Activated CD8-positive, alpha-beta memory T cell treated with anti-CD3 and anti-CD28 coated beads for 24 hours (primary cell): ENCODE measurements at regions not wholly inside any gene's neighbourhood (a gene's known extent, or its start where the extent isn't known, plus 50 kb on each side); places are given as distances from the start of the nearest gene placed in this dataset.
"Not testable (repeated sequence)": the region's sequence is repeated elsewhere in the genome, so short reads cannot be mapped to it uniquely, and the experiment has no call there.

ENCODE experiments used
- DNase-seq: peaks from one replicate; pipeline ENCODE4 v3.0.0-alpha.2; 2020

DNA sequence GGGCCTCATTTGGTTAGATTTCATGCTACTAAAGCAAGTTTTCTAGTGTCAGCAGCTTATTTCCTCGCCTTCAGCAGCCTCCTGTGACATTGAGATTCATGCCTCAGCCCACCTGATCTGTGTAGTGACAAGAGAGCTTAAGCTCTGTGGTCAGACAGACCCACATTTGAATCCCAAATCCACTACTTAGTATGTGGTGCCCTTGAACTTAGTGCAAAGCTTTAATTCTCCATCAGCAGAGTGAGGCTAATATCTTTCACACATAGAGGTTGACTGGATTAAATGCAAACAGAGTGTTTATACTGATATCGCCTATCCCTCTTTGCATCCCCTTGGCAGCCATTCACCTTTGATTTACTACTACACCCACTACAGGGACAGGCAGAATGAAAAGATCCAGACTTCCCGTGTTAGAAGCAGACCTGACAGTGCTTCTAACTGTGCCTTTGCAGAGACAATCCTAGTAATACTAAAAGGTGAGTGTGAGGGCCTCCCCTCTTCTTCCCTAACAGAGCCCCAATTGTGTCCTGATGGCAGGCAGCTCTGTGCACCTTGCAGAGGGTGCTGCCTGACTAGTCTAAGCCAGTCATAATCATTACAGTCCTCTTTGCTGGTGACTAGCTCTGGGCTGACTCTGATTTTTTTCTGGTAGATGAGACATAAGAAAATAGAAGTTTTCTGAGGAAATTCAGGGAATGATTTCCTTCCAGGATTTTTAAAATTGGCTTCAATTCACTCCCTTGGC, 264.0 kb downstream of the CTH start:
- DNase-seq: no peak

GRCh38 chr1:70675737-70676156, 264.7 kb downstream of the CTH start:
- DNase-seq: no peak

DNA sequence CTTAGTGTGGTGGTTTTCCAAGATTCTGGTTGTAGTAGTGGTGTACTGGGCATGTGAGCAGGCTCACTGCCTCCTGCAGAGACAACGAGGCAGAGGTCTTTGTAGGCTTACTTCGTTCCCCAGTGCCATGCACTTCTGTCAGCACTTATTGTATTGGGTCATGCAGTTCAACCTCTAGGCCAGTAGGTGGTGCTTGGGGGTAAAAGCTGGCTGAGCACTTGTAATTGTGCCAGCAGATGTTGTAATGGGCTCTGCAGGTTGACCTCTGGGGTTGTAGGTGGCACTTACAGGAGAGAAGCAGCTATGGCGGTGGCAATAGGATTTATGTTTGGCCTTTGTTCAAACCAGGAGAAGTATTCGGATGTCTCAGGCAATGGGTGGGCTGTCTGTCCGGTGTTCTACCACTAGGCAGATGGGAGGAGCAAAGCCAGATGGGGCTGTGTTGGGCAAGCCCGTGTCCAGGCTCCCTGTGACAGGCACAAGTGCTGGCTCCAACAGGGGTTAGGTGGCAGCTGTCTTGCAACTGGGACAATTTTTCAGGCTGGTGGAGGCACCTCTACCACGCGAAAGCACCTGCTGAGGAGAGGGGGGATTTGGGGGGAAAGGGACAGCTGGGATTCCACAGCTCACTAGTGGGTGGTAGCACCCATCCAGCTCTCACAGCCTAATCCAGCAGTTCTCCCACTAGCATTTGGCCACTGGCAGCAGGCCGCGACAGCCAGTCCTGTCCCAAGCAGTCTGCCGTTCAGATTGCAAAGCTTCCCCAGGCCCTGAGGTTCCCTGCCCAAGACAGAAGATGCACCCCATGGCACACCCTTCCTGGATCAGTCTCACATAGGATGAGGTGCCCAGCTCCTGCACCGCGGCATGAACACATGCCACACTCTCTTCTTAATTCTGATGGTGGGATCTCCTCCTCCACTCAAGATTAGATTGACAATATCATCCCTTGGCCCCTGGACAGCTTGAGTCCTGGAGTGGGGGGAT, 274.5 kb downstream of the CTH start:
- peak; percentile 65 for DNase-seq

- DNase-seq: no peak
Measured at GRCh38 chr1:70688580-70688979, 277.5 kb downstream of the CTH start.

- DNase-seq: no peak
Measured at GRCh38 chr1:70706381-70707037, 295.4 kb downstream of the CTH start.

GRCh38 chr1:70707214-70707613, 296.1 kb downstream of the CTH start:
- no peak for DNase-seq

DNA sequence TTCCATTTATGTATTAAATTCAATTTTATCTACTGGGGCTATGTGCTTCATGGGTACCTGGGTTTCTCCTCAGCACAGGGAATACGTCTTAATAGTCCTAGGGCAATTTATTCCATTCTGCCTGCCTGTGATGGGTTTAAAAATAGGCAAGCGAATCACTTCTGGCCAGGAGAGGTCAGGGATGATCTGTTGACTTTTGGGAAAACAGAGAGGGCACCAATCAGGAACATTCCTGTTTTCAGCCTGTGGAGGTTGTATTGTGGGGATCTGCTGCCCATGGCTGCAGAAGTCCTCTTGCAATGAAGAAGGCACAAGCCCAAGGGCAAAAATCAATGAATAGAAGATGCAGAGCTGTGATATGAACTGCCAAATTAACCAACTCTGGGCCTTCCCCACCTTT, 303.1 kb downstream of the CTH start:
- DNase-seq: no peak

- no peak for DNase-seq
Measured at GRCh38 chr1:70717211-70717610, 306.1 kb downstream of the CTH start.

DNA sequence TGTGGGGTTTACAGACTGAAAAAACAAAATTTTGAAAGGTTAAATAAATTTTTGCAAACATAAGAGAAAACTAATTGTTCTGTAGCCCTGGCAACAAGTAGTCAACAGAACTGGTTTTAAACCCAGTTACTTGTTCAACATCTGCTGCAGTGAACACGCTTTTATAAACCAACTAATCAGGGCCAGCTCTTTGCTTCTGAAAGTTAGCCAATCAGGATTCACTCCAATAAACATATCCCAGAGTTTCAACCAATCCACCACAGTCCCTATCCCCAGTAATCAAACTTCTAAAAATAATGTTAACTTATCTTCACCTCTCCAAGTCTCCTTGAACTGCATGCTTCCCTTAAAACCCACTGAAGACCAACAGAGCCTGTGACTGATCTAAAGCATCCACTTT, 306.6 kb downstream of the CTH start:
- no peak for DNase-seq

DNA sequence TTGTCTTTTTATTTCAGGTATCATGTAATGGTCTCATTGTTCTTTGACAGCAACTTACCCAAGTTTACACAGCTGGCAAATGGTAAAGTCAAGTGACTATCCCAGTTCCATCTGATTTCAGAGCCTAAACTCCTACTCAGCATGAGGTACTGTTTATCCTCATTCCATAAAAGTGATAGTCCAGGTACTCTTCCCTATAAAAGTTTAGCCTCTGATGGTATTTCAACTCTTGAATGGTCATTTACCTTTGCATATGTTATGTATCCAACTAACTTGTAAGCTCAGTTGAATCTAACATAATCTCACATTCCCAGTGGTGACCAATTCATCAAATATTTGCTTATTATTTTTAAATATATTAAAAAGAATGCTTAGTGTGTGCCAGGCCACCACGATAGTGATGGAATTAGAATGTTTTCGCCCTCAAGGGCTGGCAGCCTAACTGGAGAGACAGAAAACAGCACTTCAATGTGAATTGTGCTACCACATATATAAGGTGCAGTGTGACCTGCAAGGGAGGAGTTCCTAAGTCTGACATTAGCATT, 307.1 kb downstream of the CTH start:
- DNase-seq: no peak

- DNase-seq: no peak
Measured at GRCh38 chr1:70719154-70719553, 308.1 kb downstream of the CTH start.

DNA sequence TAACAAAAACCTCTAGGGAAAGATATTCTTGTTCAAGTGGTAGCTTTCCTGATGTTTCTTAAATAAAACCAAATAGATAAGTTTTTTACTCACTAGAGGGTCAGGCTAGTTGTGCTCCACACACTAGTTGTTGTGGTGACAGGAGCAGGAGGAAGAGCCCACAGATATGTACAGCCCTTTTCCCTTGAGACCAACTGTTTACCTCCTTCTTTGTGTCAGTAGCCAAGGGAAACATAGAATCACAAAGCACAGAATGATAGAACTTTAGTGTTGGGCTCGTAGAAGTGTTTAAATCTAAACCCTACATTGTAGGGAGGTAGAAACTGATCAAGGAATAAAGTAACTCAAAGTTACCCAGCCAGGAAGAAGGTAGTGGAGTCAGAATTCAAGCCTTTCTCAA, 309.0 kb downstream of the CTH start:
- DNase-seq: no peak

- DNase-seq: no peak
Measured at GRCh38 chr1:70720521-70720920, 309.5 kb downstream of the CTH start.

DNA sequence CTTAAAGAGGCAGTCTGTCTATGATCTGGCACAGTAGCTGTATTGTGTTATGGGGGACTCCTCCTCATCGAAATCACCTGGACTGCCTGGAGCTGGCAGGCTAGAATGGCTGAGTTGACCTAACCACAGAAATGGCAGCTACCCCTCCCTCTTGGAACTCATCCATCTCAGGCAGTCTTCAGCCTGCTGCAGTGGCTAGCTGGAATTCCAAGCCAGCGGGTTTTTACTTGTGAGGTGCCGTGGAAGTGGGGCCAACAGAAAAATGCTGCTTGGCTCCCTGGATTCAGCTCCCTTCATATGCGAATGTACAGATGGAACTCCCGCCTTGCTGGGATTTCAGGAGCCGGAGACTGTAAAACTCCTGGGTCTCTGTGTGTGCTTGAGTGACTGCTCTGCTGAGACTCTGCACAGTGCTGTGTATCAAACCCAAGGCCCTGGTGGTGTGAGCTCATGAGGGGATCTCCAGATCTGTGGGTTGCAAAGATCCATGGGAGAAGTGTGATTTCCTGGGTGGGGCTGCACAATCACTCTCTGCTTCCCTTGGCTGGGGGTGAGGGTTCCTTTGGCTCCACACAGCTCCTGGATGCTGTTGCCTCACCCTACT, 316.9 kb downstream of the CTH start:
- no peak for DNase-seq

- not testable (repeated sequence) for DNase-seq
Measured at GRCh38 chr1:70736518-70736917, 311.1 kb downstream of the PTGER3 start.

DNA sequence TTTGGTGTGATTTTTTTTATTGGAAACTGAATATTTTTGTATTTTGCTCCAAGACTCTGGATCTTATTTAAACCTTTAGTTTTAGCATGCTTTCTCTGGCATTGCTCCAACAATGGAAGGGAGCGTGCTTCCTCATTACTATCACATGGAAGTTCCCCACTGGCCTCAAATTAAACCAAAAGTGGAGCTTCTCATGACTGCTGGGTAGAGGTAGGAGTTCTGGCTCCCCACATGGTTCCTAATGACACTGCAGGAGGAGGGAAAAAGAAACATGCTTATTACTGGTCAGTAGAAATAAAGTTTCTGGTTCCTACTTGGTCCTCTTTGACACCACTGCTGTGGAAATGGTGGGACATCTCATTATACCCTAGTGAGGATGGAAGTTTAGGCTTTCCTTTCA, 310.5 kb downstream of the PTGER3 start:
- no peak for DNase-seq

DNA sequence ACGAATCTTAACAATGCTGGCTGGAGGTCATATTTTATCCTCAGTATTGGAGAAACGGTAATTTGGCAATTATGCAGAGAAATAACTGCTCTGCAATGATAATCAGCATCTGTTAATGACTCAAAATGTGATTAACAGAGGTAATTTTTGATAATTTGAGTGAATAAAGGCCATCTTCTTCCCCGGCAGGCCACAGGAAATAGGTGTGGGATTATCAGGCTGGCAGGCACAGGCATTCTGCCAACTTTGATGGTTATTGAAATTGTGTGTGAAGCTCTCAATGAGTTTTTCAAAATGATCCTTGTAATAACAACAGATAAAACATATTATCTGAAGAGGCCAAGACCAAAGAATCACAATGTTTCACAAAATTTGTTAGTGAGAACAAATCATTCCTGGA, 309.0 kb downstream of the PTGER3 start:
- DNase-seq: no peak

GRCh38 chr1:70745199-70745598, 302.4 kb downstream of the PTGER3 start:
- no peak for DNase-seq

DNA sequence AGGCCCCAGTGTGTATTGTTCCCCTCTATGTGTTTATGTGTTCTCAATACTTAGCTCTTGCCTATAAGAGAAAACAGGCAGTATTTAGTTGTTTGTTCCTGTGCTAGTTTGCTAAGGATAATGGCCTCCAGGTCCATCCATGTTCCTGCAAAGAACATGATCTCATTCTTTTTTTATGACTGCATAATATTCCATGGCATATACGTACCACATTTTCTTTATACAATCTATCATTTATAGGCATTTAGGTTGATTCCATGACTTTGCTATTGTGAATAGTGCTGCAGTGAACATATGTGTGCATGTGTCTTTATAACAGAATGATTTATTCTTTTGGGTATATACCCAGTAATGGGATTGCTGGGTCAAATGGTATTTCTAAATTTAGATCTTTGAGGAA, 301.6 kb downstream of the PTGER3 start:
- not testable (repeated sequence) for DNase-seq

- DNase-seq: not testable (repeated sequence)
Measured at GRCh38 chr1:70747123-70747522, 300.5 kb downstream of the PTGER3 start.

- not testable (repeated sequence) for DNase-seq
Measured at GRCh38 chr1:70751676-70752287, 295.8 kb downstream of the PTGER3 start.

- no peak for DNase-seq
Measured at GRCh38 chr1:70754701-70755100, 292.9 kb downstream of the PTGER3 start.
